HEK293 (cell line): ENCODE measurements at regions not wholly inside any gene's neighbourhood (a gene's known extent, or its start where the extent isn't known, plus 50 kb on each side); places are given as distances from the start of the nearest gene placed in this dataset.

Experiments used
- CTCF ChIA-PET: fragments of 350-600 bp; formaldehyde crosslinking; extraction: SDS; loops from one replicate; lab custom pipeline; 2021; ENCODE audit warnings: antibody characterized with exemption; lab: Yijun Ruan, JAX
- POLR2A ChIA-PET: fragments of 300-600 bp; formaldehyde crosslinking; extraction: SDS; loops from one replicate; lab custom pipeline; 2020; ENCODE audit warnings: antibody characterized with exemption, inconsistent platforms; lab: Yijun Ruan, JAX
- H3K27ac ChIP-seq: fragments of 200-500 bp; sonication (Bioruptor generic); 2 replicates; pipeline ENCODE4 v1.5.1; 2014; ENCODE audit warnings: low read depth, low read length, control low read depth, inconsistent platforms; ENCODE audit errors: extremely low read depth
- H3K36me3 ChIP-seq, 2 experiments: fragments of 200-500 bp in 1 of 2; sonication (Bioruptor generic) in 1 of 2; 1 replicate in 1 of 2; 2 replicates in 1 of 2; pipeline ENCODE4 v1.5.1; 2014 to 2017; ENCODE audit warnings: inconsistent platforms in 2 of 2, low read length in 2 of 2; ENCODE audit not compliant: control insufficient read depth in 2 of 2, insufficient read depth in 1 of 2
- H3K4me1 ChIP-seq: fragments of 200-500 bp; sonication (Bioruptor generic); 2 replicates; pipeline ENCODE4 v1.5.1; 2014; ENCODE audit warnings: mild to moderate bottlenecking, low read length, inconsistent platforms; ENCODE audit not compliant: control insufficient read depth, insufficient read depth
- H3K4me3 ChIP-seq: 2 replicates; pipeline ENCODE4 v1.5.1; 2011; ENCODE audit warnings: low read depth, mild to moderate bottlenecking, control low read depth, low read length, moderate library complexity
- H3K9me3 ChIP-seq: fragments of 200-500 bp; sonication (Bioruptor generic); 2 replicates; pipeline ENCODE4 v1.5.1; 2014; ENCODE audit warnings: low read depth, low read length, inconsistent platforms; ENCODE audit not compliant: control insufficient read depth, insufficient read depth
- ATF2 ChIP-seq: fragments of 450-650 bp; formaldehyde crosslinking; IDR thresholded peaks from 2 replicates; pipeline ENCODE4 v1.5.1; 2016; ENCODE audit warnings: missing biosample characterization, missing genetic modification characterization, low read depth
- BCL11A ChIP-seq: fragments of 450-650 bp; formaldehyde crosslinking; IDR thresholded peaks from 2 replicates; pipeline ENCODE4 v1.5.1; 2016; ENCODE audit warnings: low read depth, missing biosample characterization, missing genetic modification characterization
- GLI2 ChIP-seq: fragments of 450-650 bp; formaldehyde crosslinking; IDR thresholded peaks from 2 replicates; pipeline ENCODE4; 2017; ENCODE audit warnings: missing biosample characterization, missing genetic modification characterization, low read depth, borderline replicate concordance
- KLF7 ChIP-seq: fragments of 450-650 bp; formaldehyde crosslinking; IDR thresholded peaks from 2 replicates; pipeline ENCODE4 v1.5.1; 2016; ENCODE audit warnings: missing biosample characterization, missing genetic modification characterization, borderline replicate concordance
- PRDM1 ChIP-seq: fragments of 450-650 bp; formaldehyde crosslinking; IDR thresholded peaks from 2 replicates; pipeline ENCODE4; 2016; ENCODE audit warnings: missing biosample characterization, missing genetic modification characterization
- TSHZ1 ChIP-seq: fragments of 450-650 bp; formaldehyde crosslinking; IDR thresholded peaks from 2 replicates; pipeline ENCODE4 v1.5.1; 2016; ENCODE audit warnings: missing biosample characterization, missing genetic modification characterization, borderline replicate concordance
- ZEB2 ChIP-seq: fragments of 450-650 bp; formaldehyde crosslinking; IDR thresholded peaks from 2 replicates; pipeline ENCODE4 v1.5.1; 2016; ENCODE audit warnings: missing biosample characterization, missing genetic modification characterization
- ZNF175 ChIP-seq: fragments of 450-650 bp; formaldehyde crosslinking; IDR thresholded peaks from 2 replicates; pipeline ENCODE4 v1.5.1; 2016; ENCODE audit warnings: missing biosample characterization, missing genetic modification characterization
- ZNF221 ChIP-seq: fragments of 450-650 bp; formaldehyde crosslinking; IDR thresholded peaks from 2 replicates; pipeline ENCODE4 v1.5.1; 2017; ENCODE audit warnings: missing biosample characterization, missing genetic modification characterization, borderline replicate concordance
- ZNF280C ChIP-seq: fragments of 450-650 bp; formaldehyde crosslinking; IDR thresholded peaks from 2 replicates; pipeline ENCODE4 v1.5.1; 2016; ENCODE audit warnings: missing biosample characterization, missing genetic modification characterization
- ZNF416 ChIP-seq: fragments of 450-650 bp; formaldehyde crosslinking; IDR thresholded peaks from 2 replicates; pipeline ENCODE4 v1.5.1; 2016; ENCODE audit warnings: missing biosample characterization, missing genetic modification characterization
- ZNF423 ChIP-seq: fragments of 450-650 bp; formaldehyde crosslinking; IDR thresholded peaks from 2 replicates; pipeline ENCODE4 v1.5.1; 2016; ENCODE audit warnings: missing biosample characterization, missing genetic modification characterization
- ZNF473 ChIP-seq: fragments of 450-650 bp; formaldehyde crosslinking; IDR thresholded peaks from 2 replicates; pipeline ENCODE4 v1.5.1; 2017; ENCODE audit warnings: missing biosample characterization, missing genetic modification characterization
- ZNF549 ChIP-seq: fragments of 450-650 bp; IDR thresholded peaks from 2 replicates; pipeline ENCODE4 v1.5.1; 2018; ENCODE audit warnings: missing biosample characterization, missing genetic modification characterization, mild to moderate bottlenecking, inconsistent platforms, moderate library complexity
- ZNF561 ChIP-seq: fragments of 450-650 bp; IDR thresholded peaks from 2 replicates; pipeline ENCODE4 v1.5.1; 2018; ENCODE audit warnings: missing biosample characterization, missing genetic modification characterization, borderline replicate concordance
- ZNF623 ChIP-seq: fragments of 450-650 bp; formaldehyde crosslinking; IDR thresholded peaks from 2 replicates; pipeline ENCODE4 v1.5.1; 2016; ENCODE audit warnings: missing biosample characterization, missing genetic modification characterization
- ZNF76 ChIP-seq: fragments of 450-650 bp; formaldehyde crosslinking; IDR thresholded peaks from 2 replicates; pipeline ENCODE4; 2016; ENCODE audit warnings: low read depth, missing biosample characterization, missing genetic modification characterization, borderline replicate concordance

GRCh38 chr3:5613599-5613998, 426.1 kb downstream of the EDEM1 start:
- Histone ChIP-seq H3K4me1 (no peaks in the 10 kb centered on the region), H3K9me3 (no peaks in the 10 kb centered on the region), H3K36me3 (no peaks in the 10 kb centered on the region), H3K27ac (no peak overlapping the region), H3K4me3 (no peak overlapping the region)
- no peak for TF ChIP-seq ZNF549 (tag by site-specific recombination)
- no peak for TF ChIP-seq GLI2 (tag by site-specific recombination)
- TF ChIP-seq ZEB2 (tag by site-specific recombination) = no peak
- no peak for TF ChIP-seq BCL11A (tag by site-specific recombination)
- no peak for TF ChIP-seq ZNF221
- TF ChIP-seq ATF2 (tag by site-specific recombination) = no peak
- no peak for TF ChIP-seq ZNF76 (tag by site-specific recombination)
- TF ChIP-seq ZNF416 (tag by site-specific recombination) = no peak
- TF ChIP-seq ZNF623 (tag by site-specific recombination) = no peak
- TF ChIP-seq ZNF473 (tag by site-specific recombination) = no peak
- TF ChIP-seq ZNF280C = no peak
- TF ChIP-seq ZNF561 (tag by site-specific recombination) = no peak
- no peak for TF ChIP-seq PRDM1 (tag by site-specific recombination)
- POLR2A ChIA-PET = no interaction called here
- CTCF ChIA-PET = no interaction called here

- no peak for TF ChIP-seq ZNF423 (tag by site-specific recombination)
- no peak for TF ChIP-seq TSHZ1 (tag by site-specific recombination)
- TF ChIP-seq ZNF175 = no peak
- no peak for TF ChIP-seq KLF7 (tag by site-specific recombination)
- POLR2A ChIA-PET = no interaction called here
Measured at GRCh38 chr3:5616873-5617272, 429.4 kb downstream of the EDEM1 start.

More at GRCh38 chr3:5616873-5617272, 429.4 kb downstream of the EDEM1 start:
- no peak overlapping the region for H3K27ac ChIP-seq
- no peaks in the 10 kb centered on the region for H3K4me1 ChIP-seq
- no peak overlapping the region for H3K4me3 ChIP-seq
- no peaks in the 10 kb centered on the region for H3K36me3 ChIP-seq
- H3K9me3 ChIP-seq = no peaks in the 10 kb centered on the region
- CTCF ChIA-PET = no interaction called here
